ENCODE measurements at regions not wholly inside any gene's neighbourhood (a gene's known extent, or its start where the extent isn't known, plus 50 kb on each side); places are given as distances from the start of the nearest gene placed in this dataset.

- Histone ChIP-seq H3K27ac (no peak overlapping the region), H3K4me1 (peaks cover 0 to 6% of the 10 kb centered on the region in 2 donors), H3K36me3 (no peaks in the 10 kb centered on the region), H3K4me3 (no peak overlapping the region), H3K9me3 (no peaks in the 10 kb centered on the region), H3K27me3 (no peaks in the 10 kb centered on the region)
- TF ChIP-seq, protein P1, sequence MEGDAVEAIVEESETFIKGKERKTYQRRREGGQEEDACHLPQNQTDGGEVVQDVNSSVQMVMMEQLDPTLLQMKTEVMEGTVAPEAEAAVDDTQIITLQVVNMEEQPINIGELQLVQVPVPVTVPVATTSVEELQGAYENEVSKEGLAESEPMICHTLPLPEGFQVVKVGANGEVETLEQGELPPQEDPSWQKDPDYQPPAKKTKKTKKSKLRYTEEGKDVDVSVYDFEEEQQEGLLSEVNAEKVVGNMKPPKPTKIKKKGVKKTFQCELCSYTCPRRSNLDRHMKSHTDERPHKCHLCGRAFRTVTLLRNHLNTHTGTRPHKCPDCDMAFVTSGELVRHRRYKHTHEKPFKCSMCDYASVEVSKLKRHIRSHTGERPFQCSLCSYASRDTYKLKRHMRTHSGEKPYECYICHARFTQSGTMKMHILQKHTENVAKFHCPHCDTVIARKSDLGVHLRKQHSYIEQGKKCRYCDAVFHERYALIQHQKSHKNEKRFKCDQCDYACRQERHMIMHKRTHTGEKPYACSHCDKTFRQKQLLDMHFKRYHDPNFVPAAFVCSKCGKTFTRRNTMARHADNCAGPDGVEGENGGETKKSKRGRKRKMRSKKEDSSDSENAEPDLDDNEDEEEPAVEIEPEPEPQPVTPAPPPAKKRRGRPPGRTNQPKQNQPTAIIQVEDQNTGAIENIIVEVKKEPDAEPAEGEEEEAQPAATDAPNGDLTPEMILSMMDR (IDR thresholded peaks at IDR 0.05): no peak
- no peak for DNase-seq (ENCODE audit: low spot score)
Measured at GRCh38 chr11:95507794-95508193, 276.8 kb upstream of the SESN3 start.

- no peak for DNase-seq (ENCODE audit: low spot score)
- Histone ChIP-seq H3K36me3 (no peaks in the 10 kb centered on the region), H3K4me1 (no peaks in the 10 kb centered on the region), H3K27ac (no peak overlapping the region), H3K9me3 (no peaks in the 10 kb centered on the region), H3K4me3 (no peak overlapping the region), H3K27me3 (no peaks in the 10 kb centered on the region)
- TF ChIP-seq, protein P1 (IDR thresholded peaks at IDR 0.05): no peak
Measured at GRCh38 chr11:95506777-95507176, 275.8 kb upstream of the SESN3 start.

GRCh38 chr11:95505927-95506426 lies 275.0 kb upstream of the SESN3 start:
- H3K4me1 ChIP-seq: no peaks in the 10 kb centered on the region
- TF ChIP-seq, protein P1 (IDR thresholded peaks at IDR 0.05): no peak
- DNase-seq (ENCODE audit: low spot score): no peak

GRCh38 chr11:95503047-95503446 lies 272.0 kb upstream of the SESN3 start:
- no peaks in the 10 kb centered on the region for H3K9me3 ChIP-seq
- H3K27ac ChIP-seq: no peak overlapping the region

More at GRCh38 chr11:95505927-95506426, 275.0 kb upstream of the SESN3 start:
- no peaks in the 10 kb centered on the region for H3K36me3 ChIP-seq
- H3K27me3 ChIP-seq: no peaks in the 10 kb centered on the region
- no peak overlapping the region for H3K27ac ChIP-seq
- H3K9me3 ChIP-seq: no peaks in the 10 kb centered on the region
- no peak overlapping the region for H3K4me3 ChIP-seq

GRCh38 chr11:95502522-95502921 lies 271.5 kb upstream of the SESN3 start:
- DNase-seq (ENCODE audit: low spot score): no peak
- Histone ChIP-seq H3K9me3 (no peaks in the 10 kb centered on the region), H3K4me1 (no peaks in the 10 kb centered on the region), H3K36me3 (no peaks in the 10 kb centered on the region), H3K27ac (no peak overlapping the region), H3K4me3 (no peak overlapping the region), H3K27me3 (no peaks in the 10 kb centered on the region)
- TF ChIP-seq, protein P1 (IDR thresholded peaks at IDR 0.05): no peak

More at GRCh38 chr11:95503047-95503446, 272.0 kb upstream of the SESN3 start:
- no peak for DNase-seq (ENCODE audit: low spot score)
- H3K4me3 ChIP-seq: no peak overlapping the region
- TF ChIP-seq, protein P1 (IDR thresholded peaks at IDR 0.05): no peak
- no peaks in the 10 kb centered on the region for H3K4me1 ChIP-seq
- no peaks in the 10 kb centered on the region for H3K27me3 ChIP-seq
- H3K36me3 ChIP-seq: no peaks in the 10 kb centered on the region

- DNase-seq (ENCODE audit: low spot score): no peak
- H3K27me3 ChIP-seq: no peaks in the 10 kb centered on the region
- H3K27ac ChIP-seq: no peak overlapping the region
- H3K4me3 ChIP-seq: no peak overlapping the region
- H3K9me3 ChIP-seq: no peaks in the 10 kb centered on the region
- no peaks in the 10 kb centered on the region for H3K4me1 ChIP-seq
- no peaks in the 10 kb centered on the region for H3K36me3 ChIP-seq
- TF ChIP-seq, protein P1 (IDR thresholded peaks at IDR 0.05): no peak
Measured at GRCh38 chr11:95501761-95502266, 270.8 kb upstream of the SESN3 start.
